ENCODE measurements at regions not wholly inside any gene's neighbourhood (a gene's known extent, or its start where the extent isn't known, plus 50 kb on each side); places are given as distances from the start of the nearest gene placed in this dataset.

DNA sequence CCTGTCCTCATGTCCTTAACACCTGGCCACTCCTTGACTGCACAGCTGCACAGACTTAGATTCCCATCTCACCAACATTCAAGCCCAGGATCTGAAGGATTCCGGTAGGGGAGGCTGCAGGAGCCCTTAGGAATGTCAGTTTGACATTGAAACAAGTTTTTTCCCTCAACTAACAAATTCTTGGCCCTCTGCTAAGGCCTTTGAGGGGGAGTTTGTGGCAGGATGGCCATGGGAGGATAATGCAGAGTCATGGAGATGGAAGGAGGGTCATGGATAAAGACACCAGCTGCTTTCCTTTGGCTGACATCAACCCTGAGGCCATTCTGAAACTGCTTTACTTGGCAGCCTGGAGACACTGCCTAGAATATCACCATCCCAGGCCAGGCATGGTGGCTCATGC lies 63.4 kb upstream of the PPP2R5A start (continued):
- TF ChIP-seq, protein P1, sequence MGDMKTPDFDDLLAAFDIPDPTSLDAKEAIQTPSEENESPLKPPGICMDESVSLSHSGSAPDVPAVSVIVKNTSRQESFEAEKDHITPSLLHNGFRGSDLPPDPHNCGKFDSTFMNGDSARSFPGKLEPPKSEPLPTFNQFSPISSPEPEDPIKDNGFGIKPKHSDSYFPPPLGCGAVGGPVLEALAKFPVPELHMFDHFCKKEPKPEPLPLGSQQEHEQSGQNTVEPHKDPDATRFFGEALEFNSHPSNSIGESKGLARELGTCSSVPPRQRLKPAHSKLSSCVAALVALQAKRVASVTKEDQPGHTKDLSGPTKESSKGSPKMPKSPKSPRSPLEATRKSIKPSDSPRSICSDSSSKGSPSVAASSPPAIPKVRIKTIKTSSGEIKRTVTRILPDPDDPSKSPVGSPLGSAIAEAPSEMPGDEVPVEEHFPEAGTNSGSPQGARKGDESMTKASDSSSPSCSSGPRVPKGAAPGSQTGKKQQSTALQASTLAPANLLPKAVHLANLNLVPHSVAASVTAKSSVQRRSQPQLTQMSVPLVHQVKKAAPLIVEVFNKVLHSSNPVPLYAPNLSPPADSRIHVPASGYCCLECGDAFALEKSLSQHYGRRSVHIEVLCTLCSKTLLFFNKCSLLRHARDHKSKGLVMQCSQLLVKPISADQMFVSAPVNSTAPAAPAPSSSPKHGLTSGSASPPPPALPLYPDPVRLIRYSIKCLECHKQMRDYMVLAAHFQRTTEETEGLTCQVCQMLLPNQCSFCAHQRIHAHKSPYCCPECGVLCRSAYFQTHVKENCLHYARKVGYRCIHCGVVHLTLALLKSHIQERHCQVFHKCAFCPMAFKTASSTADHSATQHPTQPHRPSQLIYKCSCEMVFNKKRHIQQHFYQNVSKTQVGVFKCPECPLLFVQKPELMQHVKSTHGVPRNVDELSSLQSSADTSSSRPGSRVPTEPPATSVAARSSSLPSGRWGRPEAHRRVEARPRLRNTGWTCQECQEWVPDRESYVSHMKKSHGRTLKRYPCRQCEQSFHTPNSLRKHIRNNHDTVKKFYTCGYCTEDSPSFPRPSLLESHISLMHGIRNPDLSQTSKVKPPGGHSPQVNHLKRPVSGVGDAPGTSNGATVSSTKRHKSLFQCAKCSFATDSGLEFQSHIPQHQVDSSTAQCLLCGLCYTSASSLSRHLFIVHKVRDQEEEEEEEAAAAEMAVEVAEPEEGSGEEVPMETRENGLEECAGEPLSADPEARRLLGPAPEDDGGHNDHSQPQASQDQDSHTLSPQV (IDR thresholded peaks at IDR 0.05), result peak; percentile 30; the same call in 1 of the 2 replicates
- TF ChIP-seq, protein P2, sequence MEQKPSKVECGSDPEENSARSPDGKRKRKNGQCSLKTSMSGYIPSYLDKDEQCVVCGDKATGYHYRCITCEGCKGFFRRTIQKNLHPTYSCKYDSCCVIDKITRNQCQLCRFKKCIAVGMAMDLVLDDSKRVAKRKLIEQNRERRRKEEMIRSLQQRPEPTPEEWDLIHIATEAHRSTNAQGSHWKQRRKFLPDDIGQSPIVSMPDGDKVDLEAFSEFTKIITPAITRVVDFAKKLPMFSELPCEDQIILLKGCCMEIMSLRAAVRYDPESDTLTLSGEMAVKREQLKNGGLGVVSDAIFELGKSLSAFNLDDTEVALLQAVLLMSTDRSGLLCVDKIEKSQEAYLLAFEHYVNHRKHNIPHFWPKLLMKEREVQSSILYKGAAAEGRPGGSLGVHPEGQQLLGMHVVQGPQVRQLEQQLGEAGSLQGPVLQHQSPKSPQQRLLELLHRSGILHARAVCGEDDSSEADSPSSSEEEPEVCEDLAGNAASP (IDR thresholded peaks at IDR 0.05), result no peak
- TF ChIP-seq C11orf30 (IDR thresholded peaks at IDR 0.05; ENCODE audit: low read depth) (peak; percentile 83), NR4A1 (CRISPR knock-in tag; IDR thresholded peaks at IDR 0.05) (no peak), NR4A1 (tag; IDR thresholded peaks at IDR 0.05) (0 out of 2 replicates have a peak, but pooled peaks have one; percentile 49), CTBP1 (IDR thresholded peaks at IDR 0.05; ENCODE audit: borderline replicate concordance) (peak; percentile 38)
